Fibroblast of pulmonary artery (primary cell): ENCODE measurements at regions not wholly inside any gene's neighbourhood (a gene's known extent, or its start where the extent isn't known, plus 50 kb on each side); places are given as distances from the start of the nearest gene placed in this dataset.

ENCODE experiments used
- DNase-seq: peaks from one replicate; pipeline ENCODE4 v3.0.0-alpha.2; 2010; ENCODE audit warnings: low read depth
- H3K4me3 ChIP-seq: replicated peaks from 2 replicates; pipeline ENCODE4 v1.5.1; 2011; ENCODE audit warnings: low read depth, mild to moderate bottlenecking, control low read depth, low read length, moderate library complexity
- TF ChIP-seq, protein P1 (sequence below): IDR thresholded peaks from 2 replicates; pipeline ENCODE4 v1.5.1; 2011; ENCODE audit warnings: mild to moderate bottlenecking, control low read depth, low read length, inconsistent platforms; ENCODE audit errors: missing control alignments

DNA sequence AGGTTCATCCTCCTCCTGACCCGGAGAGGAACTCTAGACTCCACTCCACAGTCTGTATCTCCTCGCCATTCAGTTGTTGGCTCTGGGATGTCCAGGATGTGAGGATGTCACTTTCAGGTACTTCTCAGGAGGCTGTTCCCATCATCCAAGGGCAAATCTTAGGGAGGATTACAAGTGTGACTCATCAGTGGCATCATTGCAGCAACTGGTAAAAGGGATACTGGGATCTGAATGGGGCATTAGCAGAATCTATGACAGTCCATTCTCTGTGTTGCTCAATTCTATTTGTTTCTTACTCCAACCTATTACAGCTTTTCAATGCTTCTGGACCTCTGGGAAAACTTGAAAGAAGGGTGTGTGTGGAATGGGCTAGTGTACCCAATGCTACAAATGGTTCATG, 81.5 kb upstream of the FN1 start:
- no peak for DNase-seq
- TF ChIP-seq, protein P1, sequence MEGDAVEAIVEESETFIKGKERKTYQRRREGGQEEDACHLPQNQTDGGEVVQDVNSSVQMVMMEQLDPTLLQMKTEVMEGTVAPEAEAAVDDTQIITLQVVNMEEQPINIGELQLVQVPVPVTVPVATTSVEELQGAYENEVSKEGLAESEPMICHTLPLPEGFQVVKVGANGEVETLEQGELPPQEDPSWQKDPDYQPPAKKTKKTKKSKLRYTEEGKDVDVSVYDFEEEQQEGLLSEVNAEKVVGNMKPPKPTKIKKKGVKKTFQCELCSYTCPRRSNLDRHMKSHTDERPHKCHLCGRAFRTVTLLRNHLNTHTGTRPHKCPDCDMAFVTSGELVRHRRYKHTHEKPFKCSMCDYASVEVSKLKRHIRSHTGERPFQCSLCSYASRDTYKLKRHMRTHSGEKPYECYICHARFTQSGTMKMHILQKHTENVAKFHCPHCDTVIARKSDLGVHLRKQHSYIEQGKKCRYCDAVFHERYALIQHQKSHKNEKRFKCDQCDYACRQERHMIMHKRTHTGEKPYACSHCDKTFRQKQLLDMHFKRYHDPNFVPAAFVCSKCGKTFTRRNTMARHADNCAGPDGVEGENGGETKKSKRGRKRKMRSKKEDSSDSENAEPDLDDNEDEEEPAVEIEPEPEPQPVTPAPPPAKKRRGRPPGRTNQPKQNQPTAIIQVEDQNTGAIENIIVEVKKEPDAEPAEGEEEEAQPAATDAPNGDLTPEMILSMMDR, result no peak
- no peak overlapping the region for H3K4me3 ChIP-seq

DNA sequence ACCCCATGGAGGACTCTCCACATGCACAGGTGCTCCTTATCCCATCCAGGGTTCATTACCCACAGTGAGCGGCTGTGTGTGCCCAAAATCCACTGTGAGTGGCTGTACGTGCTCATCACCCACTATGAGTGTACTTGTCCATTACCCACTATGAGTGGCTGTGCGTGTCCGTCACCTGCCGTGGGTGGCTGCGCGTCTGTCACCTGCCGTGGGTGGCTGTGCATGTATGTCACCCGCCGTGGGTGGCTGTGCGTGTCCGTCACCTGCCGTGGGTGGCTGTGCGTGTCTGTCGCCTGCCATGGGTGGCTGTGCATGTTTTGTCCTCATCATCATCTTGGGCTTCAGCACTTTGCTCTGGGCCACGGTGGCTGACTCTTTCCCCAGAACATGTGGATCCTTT, 78.6 kb upstream of the FN1 start:
- TF ChIP-seq, protein P1, result no peak
- H3K4me3 ChIP-seq, result no peak overlapping the region
- DNase-seq, result no peak

DNA sequence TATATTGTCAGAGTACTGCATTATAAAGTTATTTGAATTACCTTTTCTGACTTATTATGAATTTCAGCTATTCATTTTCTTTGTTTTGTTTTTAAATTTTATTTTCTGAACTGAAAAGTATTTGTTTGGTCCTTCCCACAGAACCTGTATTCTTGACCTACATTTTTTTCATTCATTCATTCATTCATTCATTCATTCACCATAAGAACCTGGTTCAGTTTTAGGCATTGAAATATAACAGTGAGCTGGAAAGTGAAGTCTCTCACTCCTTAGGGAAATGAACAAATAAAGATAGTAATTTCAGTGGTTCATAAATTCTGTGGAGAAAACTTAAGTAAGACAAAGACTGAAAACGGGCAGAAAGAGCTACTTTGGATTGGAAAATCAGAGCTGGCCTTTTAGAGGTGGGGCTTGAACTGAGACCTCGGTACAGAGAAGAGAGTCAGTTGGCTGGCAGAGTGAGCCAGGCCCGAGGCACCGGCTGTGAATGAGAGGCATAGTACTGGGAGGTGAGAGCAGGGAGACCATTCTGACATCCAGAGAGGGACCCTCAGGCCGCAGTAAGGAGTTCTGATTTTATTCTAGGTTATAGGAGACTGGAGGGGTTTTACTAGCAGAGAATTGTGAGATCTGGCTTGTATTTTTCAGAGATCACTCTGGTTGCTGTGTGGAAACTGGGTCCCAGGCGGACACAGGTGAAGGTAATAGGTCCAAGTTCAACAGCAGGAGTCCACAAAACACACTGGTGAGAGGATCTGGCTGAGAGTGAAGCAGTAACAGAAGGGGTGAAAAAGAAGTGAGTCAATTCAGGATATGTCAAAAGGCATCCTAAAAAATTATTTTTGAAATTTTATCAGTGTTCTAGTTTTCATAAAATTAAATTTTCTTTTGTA, 75.8 kb upstream of the FN1 start:
- no peak overlapping the region for H3K4me3 ChIP-seq
- TF ChIP-seq, protein P1, result no peak
- DNase-seq, result no peak

DNA sequence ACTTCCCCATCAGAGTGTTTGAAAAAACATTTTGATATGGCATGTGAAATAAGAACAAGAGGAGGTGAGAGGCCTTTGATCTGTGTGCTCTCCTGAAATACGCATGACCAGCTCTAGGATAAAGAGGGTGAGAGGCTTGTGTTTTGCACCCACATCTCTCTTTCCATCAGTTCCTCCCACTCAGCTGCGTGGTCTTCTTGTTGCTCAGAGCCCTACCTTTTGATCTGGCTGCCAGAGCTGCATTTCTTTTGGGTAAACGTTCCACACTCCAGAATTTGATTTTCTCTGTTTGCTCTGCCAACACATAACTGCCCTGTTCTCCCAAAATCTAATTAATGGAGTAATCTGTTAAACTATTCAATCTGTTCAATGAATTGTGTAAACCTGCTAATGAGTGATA, 72.0 kb upstream of the FN1 start:
- TF ChIP-seq, protein P1, result no peak
- H3K4me3 ChIP-seq, result no peak overlapping the region

DNA sequence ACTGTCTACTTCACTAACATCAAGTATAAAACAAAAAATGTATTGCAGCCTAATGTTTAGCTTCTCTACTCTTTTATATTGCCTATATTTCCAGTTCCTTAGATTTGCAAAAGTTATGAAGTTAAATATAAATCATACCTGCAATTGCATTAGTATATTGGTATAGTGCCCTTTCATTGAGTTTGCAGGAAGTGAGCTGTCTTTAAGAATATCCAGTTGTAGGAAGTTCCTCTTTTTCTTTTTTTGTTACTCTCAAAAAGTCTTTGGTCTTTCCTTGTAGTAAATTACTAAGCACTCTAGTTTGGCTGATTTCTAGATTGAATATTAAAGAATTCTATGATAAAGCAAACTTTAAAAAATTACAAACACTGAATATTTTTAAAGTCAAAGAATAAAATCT, 71.3 kb upstream of the FN1 start:
- no peak for DNase-seq
- TF ChIP-seq, protein P1, result no peak
- no peak overlapping the region for H3K4me3 ChIP-seq

More for the DNA sequence above, 72.0 kb upstream of the FN1 start:
- DNase-seq, result no peak

DNA sequence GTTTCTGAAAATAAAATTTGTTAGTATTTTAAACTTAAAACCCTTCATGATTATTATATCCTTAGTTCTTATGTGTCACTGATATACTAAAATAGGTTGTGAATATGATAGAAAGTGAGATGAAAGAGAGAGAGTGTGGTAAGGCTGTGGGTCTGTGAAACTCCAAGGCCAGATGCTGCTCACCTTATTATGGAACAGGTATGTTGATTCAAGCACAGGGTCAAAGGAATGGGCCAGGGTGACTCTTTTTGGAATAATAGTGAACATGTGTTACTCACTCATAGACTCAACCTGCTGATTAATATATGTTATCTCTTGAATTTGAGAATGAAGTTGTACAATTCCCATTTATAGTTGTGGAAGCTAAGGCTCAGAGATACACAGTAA, 70.7 kb upstream of the FN1 start:
- TF ChIP-seq, protein P1, result no peak
- no peak for DNase-seq

More for the DNA sequence above, 70.7 kb upstream of the FN1 start:
- H3K4me3 ChIP-seq, result no peak overlapping the region
